Naive thymus-derived CD4-positive, alpha-beta T cell (primary cell): ENCODE measurements at regions not wholly inside any gene's neighbourhood (a gene's known extent, or its start where the extent isn't known, plus 50 kb on each side); places are given as distances from the start of the nearest gene placed in this dataset.

Experiments used
- ATAC-seq: fragments of 150-1000 bp; cut with Tn5 transposase; 2 replicates; pipeline ENCODE4 v1.10.0; 2021; ENCODE audit warnings: mild to moderate bottlenecking, moderate library complexity
- CTCF ChIA-PET: fragments of 350-600 bp; sonication (Branson Sonifier 250); formaldehyde crosslinking; loops from one replicate; lab custom pipeline; 2021; ENCODE audit warnings: antibody characterized with exemption; lab: Charles Lee
- POLR2A ChIA-PET: fragments of 350-600 bp; sonication (Branson Sonifier 250); formaldehyde crosslinking; loops from one replicate; lab custom pipeline; 2021; ENCODE audit warnings: antibody characterized with exemption, inconsistent platforms; lab: Charles Lee
- DNase-seq, 9 donors: peaks; one replicate each; pipeline versions ENCODE4 v3.0.0 to v3.0.0-alpha.2; 2020 to 2022; ENCODE audit warnings: mixed read lengths in 1 of 9
- H3K27ac ChIP-seq: one replicate; pipeline ENCODE4 v1.7.0; 2013; ENCODE audit warnings: mild to moderate bottlenecking, low read depth, low read length, moderate library complexity
- H3K27me3 ChIP-seq, 2 donors: one replicate each; pipeline ENCODE4 v1.7.0; 2013; ENCODE audit warnings: low read length in 2 of 2, mild to moderate bottlenecking in 2 of 2, moderate library complexity in 2 of 2; ENCODE audit not compliant: control insufficient read depth in 2 of 2, insufficient read depth in 2 of 2
- H3K36me3 ChIP-seq, 3 experiments: 1 replicate in 2 of 3; 2 replicates in 1 of 3; pipeline ENCODE4 v1.7.0; 2013; ENCODE audit warnings: low read length in 3 of 3, mild to moderate bottlenecking in 3 of 3, moderate library complexity in 1 of 3; ENCODE audit not compliant: insufficient read depth in 3 of 3, control insufficient read depth in 2 of 3
- H3K4me1 ChIP-seq, 2 donors: one replicate each; pipeline ENCODE4 v1.7.0; 2013; ENCODE audit warnings: low read length in 2 of 2, mild to moderate bottlenecking in 2 of 2, moderate library complexity in 1 of 2; ENCODE audit not compliant: control insufficient read depth in 2 of 2, insufficient read depth in 2 of 2
- H3K4me3 ChIP-seq: 2 replicates; pipeline ENCODE4 v1.7.0; 2013; ENCODE audit warnings: mild to moderate bottlenecking, low read length
- H3K9me3 ChIP-seq, 3 experiments: 1 replicate in 2 of 3; 2 replicates in 1 of 3; pipeline ENCODE4 v1.7.0; 2013; ENCODE audit warnings: low read length in 3 of 3; ENCODE audit not compliant: control insufficient read depth in 2 of 3
- H3K27ac Mint-ChIP-seq, 9 donors: one replicate each; pipeline ENCODE4 v1.8.0; 2020 to 2022; ENCODE audit warnings: mixed read lengths in 9 of 9, mild to moderate bottlenecking in 8 of 9, moderate library complexity in 5 of 9, inconsistent platforms in 2 of 9
- H3K27me3 Mint-ChIP-seq, 5 donors: one replicate each; pipeline ENCODE4 v1.8.0; 2021 to 2022; ENCODE audit warnings: mixed read lengths in 5 of 5, mild to moderate bottlenecking in 1 of 5
- H3K36me3 Mint-ChIP-seq, 5 donors: one replicate each; pipeline ENCODE4 v1.8.0; 2020 to 2022; ENCODE audit warnings: mixed read lengths in 5 of 5, mild to moderate bottlenecking in 3 of 5, inconsistent platforms in 1 of 5
- H3K4me1 Mint-ChIP-seq, 7 donors: one replicate each; pipeline ENCODE4 v1.8.0; 2020 to 2022; ENCODE audit warnings: mixed read lengths in 7 of 7, mild to moderate bottlenecking in 3 of 7, inconsistent platforms in 1 of 7
- H3K4me3 Mint-ChIP-seq, 10 donors: one replicate each; pipeline ENCODE4 v1.8.0; 2020 to 2022; ENCODE audit warnings: mild to moderate bottlenecking in 10 of 10, mixed read lengths in 10 of 10, moderate library complexity in 6 of 10, inconsistent platforms in 2 of 10
- H3K9me3 Mint-ChIP-seq, 11 donors: one replicate each; pipeline ENCODE4 v1.8.0; 2020 to 2022; ENCODE audit warnings: mixed read lengths in 11 of 11, mild to moderate bottlenecking in 4 of 11, inconsistent platforms in 1 of 11, moderate library complexity in 1 of 11
- intact Hi-C, 2 donors: fragments of 100-400 bp; cut with micrococcal nuclease; formaldehyde crosslinking; loops; one replicate each; pipeline ENCODE4 v1.15.1; 2023

DNA sequence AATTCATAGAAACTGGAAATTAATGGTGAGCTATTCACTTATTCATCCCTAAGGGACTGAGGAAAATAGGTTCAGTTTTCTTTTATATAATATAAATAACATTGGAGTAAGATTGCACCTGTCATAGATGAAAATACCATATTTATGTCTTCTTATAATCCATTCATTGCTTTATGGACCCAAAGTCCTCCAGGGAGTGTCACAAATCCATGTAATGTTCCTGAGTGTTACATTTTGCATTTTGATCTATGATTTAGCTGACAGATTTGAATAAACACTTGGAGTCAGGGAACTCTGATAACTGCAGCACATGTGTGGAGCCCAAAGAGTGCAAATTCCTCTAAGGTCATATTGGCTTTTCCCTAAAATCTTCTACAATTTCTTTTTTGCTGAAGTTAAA lies 484.3 kb downstream of the MDFIC start:
- no peaks in the 10 kb centered on the region for H3K27me3 ChIP-seq
- ChIA-PET POLR2A (no interaction called here), CTCF (no interaction called here)
- Mint-ChIP-seq H3K27ac (no peak overlapping the region), H3K4me1 (peaks cover 0 to 7% (median 0%) of the 10 kb centered on the region in 7 donors), H3K9me3 (peaks cover 0 to 7% (median 0%) of the 10 kb centered on the region in 11 donors), H3K27me3 (peaks cover 0 to 4% (median 0%) of the 10 kb centered on the region in 5 donors), H3K36me3 (no peaks in the 10 kb centered on the region), H3K4me3 (no peak overlapping the region)
- H3K4me3 ChIP-seq, result no peak overlapping the region
- no peaks in the 10 kb centered on the region for H3K36me3 ChIP-seq
- ATAC-seq, result no peak
- no peaks in the 10 kb centered on the region for H3K9me3 ChIP-seq
- DNase-seq, result no peak
- no peaks in the 10 kb centered on the region for H3K4me1 ChIP-seq
- H3K27ac ChIP-seq, result no peak overlapping the region
- intact Hi-C loops, result no loop called here

DNA sequence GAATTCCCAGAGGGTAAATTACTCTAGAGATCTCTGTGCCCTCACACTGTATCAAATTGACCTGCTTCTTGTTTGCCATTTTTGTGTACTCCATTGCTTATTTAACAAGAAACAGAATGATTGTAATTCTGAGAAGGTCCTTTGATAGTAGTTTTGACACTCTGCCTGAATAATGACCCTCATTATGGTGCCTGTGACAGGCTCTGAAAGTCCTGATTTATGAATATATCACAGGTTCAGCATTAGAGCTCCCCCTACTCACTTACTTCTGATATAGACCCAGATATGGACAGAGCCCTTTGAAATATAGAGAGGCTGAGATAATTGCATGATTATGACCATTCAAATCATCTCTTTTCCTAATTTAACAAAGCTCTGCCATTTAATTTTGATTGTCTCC lies 465.2 kb downstream of the MDFIC start:
- H3K4me3 ChIP-seq, result no peak overlapping the region
- H3K4me1 ChIP-seq, result no peaks in the 10 kb centered on the region
- no peak overlapping the region for H3K27ac Mint-ChIP-seq
- POLR2A ChIA-PET, result no interaction called here
- no peaks in the 10 kb centered on the region for H3K27me3 ChIP-seq
- H3K4me3 Mint-ChIP-seq, result no peak overlapping the region
- H3K27ac ChIP-seq, result no peak overlapping the region
- H3K9me3 ChIP-seq, result no peaks in the 10 kb centered on the region
- peaks cover 0 to 13% (median 2%) of the 10 kb centered on the region in 5 donors for H3K27me3 Mint-ChIP-seq
- no peaks in the 10 kb centered on the region for H3K9me3 Mint-ChIP-seq
- no peaks in the 10 kb centered on the region for H3K4me1 Mint-ChIP-seq
- ATAC-seq, result no peak
- CTCF ChIA-PET, result no interaction called here
- DNase-seq, result no peak
- intact Hi-C loops, result loop anchor here in 1 of 2 donors (10.0 kb wide), 1 partner anchor 1362 kb away; no protein-coding TSS in a partner anchor
- no peaks in the 10 kb centered on the region for H3K36me3 ChIP-seq
- no peaks in the 10 kb centered on the region for H3K36me3 Mint-ChIP-seq

DNA sequence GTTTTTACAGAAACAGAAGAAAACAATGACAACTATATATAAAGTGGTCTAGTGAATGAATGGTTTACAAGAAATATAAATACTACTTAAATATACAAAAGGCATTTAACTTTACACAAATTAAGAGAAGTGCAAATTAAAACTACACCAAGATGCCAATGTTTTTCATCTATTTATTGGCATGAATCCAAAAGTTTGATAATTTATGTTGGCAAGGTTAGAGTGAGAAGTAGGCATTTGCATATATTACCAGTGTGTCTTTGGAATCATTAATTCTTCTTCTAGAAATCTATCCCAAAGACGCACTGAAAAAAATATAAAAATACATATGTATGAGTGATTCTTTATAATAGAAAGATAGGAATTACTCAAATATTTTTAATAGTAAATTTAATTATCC lies 457.4 kb downstream of the MDFIC start:
- ChIA-PET POLR2A (no interaction called here), CTCF (no interaction called here)
- no peaks in the 10 kb centered on the region for H3K4me1 ChIP-seq
- no peak for ATAC-seq
- H3K27ac ChIP-seq, result no peak overlapping the region
- no peaks in the 10 kb centered on the region for H3K27me3 ChIP-seq
- H3K9me3 ChIP-seq, result no peaks in the 10 kb centered on the region
- peaks cover 5 to 13% (median 6%) of the 10 kb centered on the region in 5 donors for H3K27me3 Mint-ChIP-seq
- no peak overlapping the region for H3K27ac Mint-ChIP-seq
- H3K4me3 ChIP-seq, result no peak overlapping the region
- H3K4me3 Mint-ChIP-seq, result no peak overlapping the region
- no peaks in the 10 kb centered on the region for H3K36me3 Mint-ChIP-seq
- no peaks in the 10 kb centered on the region for H3K4me1 Mint-ChIP-seq
- H3K36me3 ChIP-seq, result no peaks in the 10 kb centered on the region
- intact Hi-C loops, result no loop called here
- no peaks in the 10 kb centered on the region for H3K9me3 Mint-ChIP-seq
- no peak for DNase-seq

DNA sequence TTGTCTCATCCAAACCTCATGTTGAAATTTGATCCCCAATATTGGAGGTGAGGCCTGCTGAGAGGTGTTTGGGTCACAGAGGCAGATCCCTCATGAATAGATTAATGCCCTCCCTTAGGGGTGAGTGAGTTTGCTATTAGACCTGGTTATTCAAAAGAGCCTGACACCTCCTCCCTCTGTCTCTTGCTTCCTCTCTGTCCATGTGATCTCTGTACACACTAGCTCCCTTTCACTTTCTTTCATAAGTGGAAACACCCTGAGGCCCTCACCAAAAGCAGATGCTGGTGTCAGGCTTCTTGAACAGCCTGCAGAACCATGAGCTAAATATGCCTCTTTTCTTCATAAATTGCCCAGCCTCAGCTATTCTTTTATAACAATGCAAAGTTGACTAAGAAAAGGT lies 447.1 kb downstream of the MDFIC start:
- Histone ChIP-seq H3K4me3 (no peak overlapping the region), H3K27me3 (no peaks in the 10 kb centered on the region), H3K9me3 (no peaks in the 10 kb centered on the region), H3K27ac (no peak overlapping the region), H3K36me3 (no peaks in the 10 kb centered on the region), H3K4me1 (no peaks in the 10 kb centered on the region)
- Mint-ChIP-seq H3K9me3 (peaks cover 0 to 4% (median 0%) of the 10 kb centered on the region in 11 donors), H3K4me1 (peaks cover 0 to 4% (median 0%) of the 10 kb centered on the region in 7 donors), H3K27me3 (peaks cover 0 to 4% (median 0%) of the 10 kb centered on the region in 5 donors), H3K27ac (peak overlapping the region in 2 of 9 donors; percentile 38 to 42), H3K36me3 (no peaks in the 10 kb centered on the region), H3K4me3 (no peak overlapping the region)
- ATAC-seq, result no peak
- no peak for DNase-seq
- ChIA-PET CTCF (no interaction called here), POLR2A (no interaction called here)
- intact Hi-C loops, result no loop called here

DNA sequence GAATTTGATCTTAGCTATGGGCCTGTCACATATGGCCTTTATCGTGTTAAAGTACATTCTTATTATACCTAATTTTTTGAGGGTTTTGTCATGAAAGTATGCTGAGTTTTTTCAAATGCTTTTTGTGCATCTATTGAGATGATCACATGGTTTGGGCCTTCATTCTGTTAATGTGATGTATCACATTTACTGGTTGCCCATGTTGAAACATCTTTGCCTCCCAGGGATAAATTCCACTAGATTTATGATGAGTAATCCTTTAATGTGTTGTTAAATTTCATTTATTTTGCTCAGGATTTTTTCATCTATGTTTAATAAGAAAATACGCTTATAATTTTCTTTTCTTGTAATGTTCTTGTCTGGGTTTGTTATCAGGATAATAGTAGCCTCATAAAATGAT lies 442.0 kb downstream of the MDFIC start:
- peaks cover 0 to 4% (median 0%) of the 10 kb centered on the region in 11 donors for H3K9me3 Mint-ChIP-seq
- CTCF ChIA-PET, result no interaction called here

DNA sequence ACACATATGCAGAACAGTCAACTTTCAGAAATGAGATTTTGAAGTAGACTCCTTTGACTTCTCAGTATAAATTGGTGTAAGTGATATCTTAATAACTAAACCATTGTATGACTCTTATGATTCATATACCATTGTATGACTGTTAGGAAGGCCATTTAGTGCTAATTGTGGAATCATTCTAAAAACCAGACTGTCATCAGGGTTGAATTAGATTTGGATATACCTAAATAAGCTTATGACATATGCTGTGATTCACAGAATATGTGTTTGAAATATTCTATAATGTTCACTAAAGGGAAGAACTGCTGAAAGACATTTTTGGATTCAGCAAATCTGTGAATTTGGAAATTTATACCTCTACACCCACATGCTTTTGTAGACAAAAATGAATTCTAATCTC lies 438.1 kb downstream of the MDFIC start:
- Histone ChIP-seq H3K27me3 (no peaks in the 10 kb centered on the region), H3K9me3 (no peaks in the 10 kb centered on the region), H3K4me3 (no peak overlapping the region), H3K27ac (no peak overlapping the region), H3K36me3 (no peaks in the 10 kb centered on the region), H3K4me1 (no peaks in the 10 kb centered on the region)
- H3K36me3 Mint-ChIP-seq, result no peaks in the 10 kb centered on the region
- no peak for DNase-seq
- intact Hi-C loops, result no loop called here
- ChIA-PET CTCF (no interaction called here), POLR2A (no interaction called here)
- H3K4me1 Mint-ChIP-seq, result no peaks in the 10 kb centered on the region
- peaks cover 0 to 3% (median 0%) of the 10 kb centered on the region in 11 donors for H3K9me3 Mint-ChIP-seq
- no peak overlapping the region for H3K27ac Mint-ChIP-seq
- ATAC-seq, result no peak
- H3K4me3 Mint-ChIP-seq, result no peak overlapping the region
- H3K27me3 Mint-ChIP-seq, result peaks cover 0 to 2% (median 0%) of the 10 kb centered on the region in 5 donors

More for the DNA sequence above, 442.0 kb downstream of the MDFIC start:
- H3K4me1 ChIP-seq, result no peaks in the 10 kb centered on the region
- Mint-ChIP-seq H3K36me3 (no peaks in the 10 kb centered on the region), H3K27ac (no peak overlapping the region), H3K4me1 (peaks cover 0 to under 1% (median 0%) of the 10 kb centered on the region in 7 donors), H3K4me3 (no peak overlapping the region), H3K27me3 (peaks cover 0 to 4% (median 0%) of the 10 kb centered on the region in 5 donors)
- intact Hi-C loops, result no loop called here
- no peaks in the 10 kb centered on the region for H3K9me3 ChIP-seq
- H3K27ac ChIP-seq, result no peak overlapping the region
- no peak for DNase-seq
- no peaks in the 10 kb centered on the region for H3K27me3 ChIP-seq
- H3K4me3 ChIP-seq, result no peak overlapping the region
- no peaks in the 10 kb centered on the region for H3K36me3 ChIP-seq
- POLR2A ChIA-PET, result no interaction called here
- no peak for ATAC-seq

DNA sequence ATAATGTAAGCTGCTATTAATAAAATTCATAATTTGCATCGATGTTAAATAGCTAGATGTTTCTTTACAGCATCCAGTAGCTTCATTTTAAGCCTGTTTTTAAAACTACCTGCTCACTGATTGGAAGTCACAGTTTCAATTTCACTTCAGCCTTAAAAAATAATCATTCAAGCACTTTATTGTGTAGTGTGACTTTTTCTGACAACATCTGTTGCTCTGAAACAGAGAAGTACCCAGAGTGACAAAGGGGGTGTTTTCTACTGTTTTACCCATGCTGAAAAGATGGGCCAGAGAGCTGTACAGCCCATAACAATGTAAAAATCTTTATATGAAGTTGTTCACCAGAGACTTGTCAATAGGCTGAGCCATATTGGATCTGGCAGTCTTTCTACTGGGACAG lies 437.2 kb downstream of the MDFIC start:
- H3K27me3 Mint-ChIP-seq, result peaks cover 0 to 2% (median 0%) of the 10 kb centered on the region in 5 donors
- H3K27ac ChIP-seq, result no peak overlapping the region
- ChIA-PET POLR2A (no interaction called here), CTCF (no interaction called here)
- no peak overlapping the region for H3K4me3 Mint-ChIP-seq
- H3K9me3 Mint-ChIP-seq, result peaks cover 0 to 3% (median 0%) of the 10 kb centered on the region in 11 donors
- H3K27me3 ChIP-seq, result no peaks in the 10 kb centered on the region
- intact Hi-C loops, result no loop called here
- ATAC-seq, result no peak
- no peaks in the 10 kb centered on the region for H3K4me1 Mint-ChIP-seq
- no peaks in the 10 kb centered on the region for H3K4me1 ChIP-seq
- H3K36me3 Mint-ChIP-seq, result no peaks in the 10 kb centered on the region
- DNase-seq, result no peak
- no peaks in the 10 kb centered on the region for H3K36me3 ChIP-seq
- no peak overlapping the region for H3K27ac Mint-ChIP-seq
- no peak overlapping the region for H3K4me3 ChIP-seq
- H3K9me3 ChIP-seq, result no peaks in the 10 kb centered on the region
